NOMO-1 (cell line): ENCODE measurements at regions not wholly inside any gene's neighbourhood (a gene's known extent, or its start where the extent isn't known, plus 50 kb on each side); places are given as distances from the start of the nearest gene placed in this dataset.
A peak's percentile ranks its signal among the peaks of the same experiment; 100 is the strongest.
"Not testable (repeated sequence)": the region's sequence is repeated elsewhere in the genome, so short reads cannot be mapped to it uniquely, and the experiment has no call there.

Source experiments
- DNase-seq, 2 experiments: peaks; one replicate each; lab custom pipeline; 2025; ENCODE audit not compliant: unreplicated experiment in 2 of 2; lab: John Stamatoyannopoulos, UW

DNA sequence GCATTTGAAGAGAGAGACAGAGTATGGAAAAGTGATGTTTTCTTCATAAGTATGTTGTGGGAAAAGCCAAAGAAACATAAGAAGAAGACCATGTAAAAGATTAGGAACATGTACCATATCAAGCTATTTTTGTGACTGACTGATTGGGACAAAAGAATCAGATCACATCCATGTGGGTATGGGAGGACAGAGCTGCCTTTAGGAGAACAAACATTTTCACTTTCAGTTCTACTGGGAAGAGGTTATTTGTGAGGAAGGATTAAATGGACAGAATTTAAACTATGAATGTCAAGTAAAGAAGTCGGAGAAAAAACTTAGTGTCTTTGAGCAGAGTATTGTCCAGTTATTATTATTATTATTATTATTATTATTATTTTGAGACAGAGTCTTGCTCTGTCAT lies 124.4 kb upstream of the HCRTR2 start:
- no peak for DNase-seq

DNA sequence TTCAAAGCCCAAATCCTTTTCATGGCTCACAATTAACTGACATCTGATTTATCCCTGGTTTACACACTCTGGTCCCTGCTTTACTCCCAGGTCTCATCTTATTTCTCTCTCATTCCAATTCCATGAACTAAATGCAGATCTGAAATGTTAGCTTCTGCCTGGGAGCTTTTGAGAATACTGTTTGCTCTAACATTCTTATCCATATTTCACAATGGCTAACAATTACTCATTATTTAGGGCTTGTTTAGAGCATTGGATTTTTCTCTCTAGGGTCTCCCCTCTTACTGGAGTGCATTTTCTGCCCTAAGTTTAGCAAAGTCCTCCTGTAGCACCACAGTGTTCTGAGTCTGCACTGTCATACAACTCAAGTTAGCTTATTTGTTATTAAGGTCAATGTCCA lies 121.5 kb upstream of the HCRTR2 start:
- no peak for DNase-seq

DNA sequence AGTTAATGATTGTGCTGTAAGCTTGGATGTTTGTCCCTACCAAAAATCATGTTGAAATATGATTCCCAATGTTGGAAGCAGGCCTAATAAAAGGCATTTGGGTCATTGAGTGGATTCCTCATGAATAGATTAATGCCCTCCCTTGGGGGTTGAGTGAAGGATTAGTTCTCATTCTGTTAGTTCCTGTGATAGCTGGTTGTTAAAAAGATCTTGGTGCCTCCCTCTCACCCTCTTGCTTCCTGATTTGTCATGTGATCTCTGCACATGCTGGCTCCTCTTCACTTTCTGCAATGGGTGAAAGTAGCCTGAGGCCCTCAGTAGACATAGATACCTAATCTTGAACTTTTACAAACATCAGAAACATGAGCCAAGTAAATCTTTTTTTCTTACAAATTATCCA lies 115.6 kb upstream of the HCRTR2 start:
- no peak for DNase-seq

DNA sequence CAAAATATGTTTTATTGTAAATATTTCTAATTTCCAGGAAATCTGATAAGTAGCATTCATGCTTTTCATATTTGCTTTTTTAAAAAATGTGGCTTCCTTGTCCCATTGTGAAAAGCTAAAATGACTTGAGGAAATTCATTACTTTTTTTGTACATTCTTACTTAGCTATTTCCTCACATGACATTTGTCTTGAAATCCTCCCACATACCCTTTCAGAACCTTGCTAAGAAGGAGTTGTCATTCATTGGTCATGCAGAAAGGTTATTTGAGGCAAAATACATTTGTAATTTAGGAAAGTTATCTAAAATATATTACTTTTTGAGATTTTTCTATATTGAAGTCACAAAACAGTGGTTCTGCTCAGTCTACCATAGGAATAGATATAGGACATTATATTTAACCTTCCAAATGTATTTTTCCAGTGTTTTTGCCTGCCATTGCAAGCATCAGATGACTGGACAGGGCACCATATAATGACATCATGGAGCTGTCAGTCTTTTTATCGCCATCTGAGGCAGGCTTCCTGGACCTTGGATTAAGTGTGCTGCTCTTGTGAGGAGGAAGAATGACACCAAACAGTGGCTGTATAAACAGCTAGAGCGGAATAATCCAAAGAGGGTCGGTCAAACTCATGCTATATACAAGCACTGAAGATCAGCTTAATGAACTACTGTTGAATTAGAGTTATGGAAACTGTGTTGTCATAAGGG lies 109.4 kb upstream of the HCRTR2 start:
- DNase-seq: no peak

DNA sequence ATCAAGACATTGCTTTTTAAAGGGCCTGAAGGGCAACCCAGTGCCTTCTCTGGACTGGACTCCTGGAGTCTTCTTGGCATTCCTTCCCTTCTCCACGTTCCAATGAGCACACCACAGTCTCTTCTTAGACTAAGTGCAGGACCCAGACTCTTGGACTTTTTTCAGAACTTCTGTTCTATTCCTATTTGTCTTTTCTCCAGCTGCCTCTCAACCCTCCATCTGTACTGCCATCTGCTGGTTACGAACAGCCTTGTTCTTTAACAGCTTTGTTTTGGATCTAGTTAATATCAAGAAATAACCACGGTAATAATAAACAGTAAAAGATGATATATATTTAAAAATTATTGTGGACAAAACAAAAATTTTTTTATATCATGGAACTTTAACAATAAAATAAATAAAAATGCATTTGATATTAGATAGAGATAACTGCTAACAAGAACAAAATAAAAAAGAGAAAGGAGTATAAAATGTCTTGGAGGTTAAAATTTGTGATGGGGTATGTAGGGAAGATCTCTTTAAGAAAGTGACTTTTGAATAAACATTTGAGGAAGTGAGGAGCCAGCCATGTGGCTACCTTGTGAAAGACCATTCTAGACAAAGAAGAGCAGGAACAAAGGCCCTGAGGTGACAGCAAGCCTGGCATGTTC lies 105.1 kb upstream of the HCRTR2 start:
- peak in 1 of 2 experiments; percentile 19 for DNase-seq

DNA sequence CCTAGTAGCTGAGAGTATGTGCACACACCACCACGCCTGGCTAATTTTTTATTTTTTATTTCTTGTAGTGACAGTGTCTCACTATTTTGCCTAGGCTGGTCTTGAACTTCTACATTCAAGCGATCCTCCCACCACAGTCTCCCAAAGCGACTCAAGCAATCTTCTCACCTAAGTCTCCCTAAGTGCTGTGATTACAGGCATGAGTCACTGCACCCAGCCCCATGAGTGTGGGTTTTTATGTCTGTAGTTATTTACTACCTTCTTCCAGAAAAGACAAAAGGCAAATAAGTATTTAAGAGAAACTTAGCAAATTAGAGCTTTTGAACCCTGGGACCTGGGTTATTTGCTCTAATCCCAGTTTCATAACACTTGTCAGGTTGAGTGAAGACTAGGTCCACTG lies 92.3 kb upstream of the HCRTR2 start:
- DNase-seq: no peak

DNA sequence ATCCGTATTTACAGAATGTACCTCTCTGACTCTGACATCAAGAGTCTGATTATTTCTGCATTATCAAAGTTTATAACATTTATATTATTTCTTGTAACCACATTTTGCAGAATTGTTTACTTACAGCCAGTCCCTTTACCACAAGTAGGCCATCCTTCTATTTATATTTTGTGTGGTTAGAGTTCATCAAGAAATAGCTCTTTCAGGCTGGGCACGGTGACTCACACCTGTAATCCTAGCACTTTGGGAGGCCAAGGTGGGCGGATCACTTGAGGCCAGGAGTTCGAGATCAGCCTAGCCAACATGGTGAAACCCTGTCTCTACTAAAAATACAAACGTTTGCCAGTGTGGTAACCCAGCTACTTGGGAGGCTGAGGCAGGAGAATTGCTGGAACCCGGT lies 86.3 kb upstream of the HCRTR2 start:
- not testable (repeated sequence) for DNase-seq

DNA sequence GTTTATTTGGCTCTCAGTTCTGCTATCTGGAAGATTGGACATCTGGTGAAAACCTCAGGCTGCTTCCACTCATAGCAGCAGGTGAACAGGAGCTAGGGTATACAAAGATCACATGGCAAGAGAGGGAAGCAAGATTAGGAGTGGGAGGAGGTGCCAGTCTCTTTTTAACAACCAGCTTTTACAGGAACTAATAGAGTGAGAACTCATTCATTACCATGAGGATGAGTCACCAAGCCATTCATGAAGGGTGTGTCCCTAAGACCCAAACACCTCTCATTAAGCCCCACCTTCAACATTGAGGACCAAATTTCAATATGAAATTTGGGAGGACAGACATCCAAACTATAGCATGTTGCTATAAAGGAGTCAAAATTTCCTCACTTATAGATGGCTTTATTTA lies 85.4 kb upstream of the HCRTR2 start:
- no peak for DNase-seq

DNA sequence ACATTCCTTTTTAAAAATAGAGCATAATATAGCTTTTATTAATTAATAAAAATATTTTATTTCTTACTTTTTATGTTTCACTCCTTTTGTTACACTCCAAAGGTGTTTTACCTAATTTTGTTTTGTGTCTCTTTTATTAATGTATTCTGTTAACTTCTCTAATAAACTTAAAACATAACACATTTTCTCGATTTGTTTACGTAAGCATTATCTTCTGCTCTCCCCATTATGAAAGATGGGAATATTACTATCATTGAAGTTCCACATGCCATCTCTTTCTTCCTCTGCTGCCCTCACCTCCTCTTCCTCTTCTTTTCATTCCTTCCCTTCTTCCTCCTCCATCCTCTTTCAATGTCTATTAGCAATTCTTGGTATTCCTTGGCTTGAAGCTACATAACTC lies 85.0 kb upstream of the HCRTR2 start:
- no peak for DNase-seq

DNA sequence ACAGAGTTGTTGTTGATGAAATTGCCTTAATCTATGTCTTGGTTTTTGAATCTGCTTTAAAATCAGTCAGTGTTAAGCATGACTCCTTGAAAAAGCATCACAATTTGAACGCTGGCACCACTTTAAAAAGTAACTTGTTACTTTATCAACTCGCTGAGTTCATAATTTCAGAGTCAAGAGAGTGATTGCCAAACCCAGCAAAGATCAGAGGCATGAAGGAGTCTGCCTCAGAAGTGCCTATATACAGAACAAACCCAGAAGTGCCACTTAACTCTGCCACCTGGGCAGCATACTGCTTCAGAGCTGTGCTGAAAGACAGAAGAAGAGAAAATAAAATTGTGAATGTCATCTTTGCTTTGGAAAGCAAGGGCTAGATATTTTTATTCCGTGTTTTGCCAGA lies 73.6 kb upstream of the HCRTR2 start:
- no peak for DNase-seq

DNA sequence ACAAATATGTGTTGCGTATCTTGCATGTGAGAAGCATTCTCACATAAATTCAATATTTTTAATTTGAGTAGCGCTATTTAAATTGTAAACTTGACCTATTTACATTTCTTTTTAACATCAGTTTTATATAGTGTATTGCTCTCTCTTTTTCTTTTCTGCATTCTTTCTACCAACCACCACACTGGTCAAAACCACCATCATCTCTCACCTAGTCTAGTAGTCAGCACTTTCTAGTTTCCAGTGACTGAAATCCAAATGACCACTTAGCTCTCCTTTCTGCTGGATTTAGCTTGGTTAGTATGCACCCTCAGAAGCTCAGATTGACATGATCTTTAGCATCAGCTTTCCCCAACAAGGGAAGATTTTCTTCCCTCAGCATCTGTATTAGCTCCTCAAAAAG lies 73.2 kb upstream of the HCRTR2 start:
- DNase-seq: no peak

DNA sequence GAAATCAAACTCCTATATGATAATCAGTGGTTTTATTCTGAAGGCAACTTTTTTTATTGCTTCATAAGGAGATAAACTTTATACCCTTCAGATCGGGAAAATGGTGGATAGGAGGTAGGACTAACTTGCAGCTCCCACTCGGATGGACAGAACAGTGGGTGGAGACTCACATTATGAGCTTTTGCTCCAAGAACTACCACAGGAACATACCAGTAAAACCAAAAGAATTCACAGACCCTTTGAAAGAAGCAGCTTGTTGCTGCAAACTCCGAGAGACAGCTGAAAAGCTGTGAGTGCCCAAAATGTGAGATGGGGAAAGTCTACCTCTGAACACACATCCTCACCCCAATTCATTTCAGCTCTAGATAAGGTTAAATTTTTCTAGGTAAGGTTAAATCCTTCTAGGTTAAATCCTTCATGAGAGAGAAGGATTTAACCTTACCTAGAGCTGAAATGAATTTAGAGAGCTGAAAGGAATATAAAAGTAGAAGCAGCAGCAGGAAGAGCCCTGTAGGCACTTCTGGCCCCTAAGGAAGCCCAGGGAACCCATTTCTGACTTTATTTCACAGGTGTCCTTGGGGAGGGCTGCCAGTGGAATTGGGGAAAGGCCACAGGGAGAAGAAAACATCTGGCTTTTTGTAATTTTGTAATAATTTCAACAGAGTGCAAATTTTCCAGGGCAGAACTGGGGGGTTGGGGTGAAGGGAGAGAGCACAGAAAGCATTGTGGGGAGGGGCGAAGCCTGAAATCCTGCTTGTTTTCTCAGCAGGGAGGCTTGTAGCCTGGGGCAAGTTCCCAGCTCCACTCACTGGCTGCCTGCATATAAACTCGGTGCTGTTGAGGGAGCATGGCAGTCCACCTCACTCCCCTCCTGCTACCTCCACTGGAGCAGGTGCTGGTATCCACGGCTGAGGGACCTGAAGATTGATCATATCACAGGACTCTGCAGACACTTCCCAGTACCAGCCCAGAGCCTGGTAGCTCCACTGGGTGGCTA lies 65.9 kb upstream of the HCRTR2 start:
- no peak for DNase-seq

DNA sequence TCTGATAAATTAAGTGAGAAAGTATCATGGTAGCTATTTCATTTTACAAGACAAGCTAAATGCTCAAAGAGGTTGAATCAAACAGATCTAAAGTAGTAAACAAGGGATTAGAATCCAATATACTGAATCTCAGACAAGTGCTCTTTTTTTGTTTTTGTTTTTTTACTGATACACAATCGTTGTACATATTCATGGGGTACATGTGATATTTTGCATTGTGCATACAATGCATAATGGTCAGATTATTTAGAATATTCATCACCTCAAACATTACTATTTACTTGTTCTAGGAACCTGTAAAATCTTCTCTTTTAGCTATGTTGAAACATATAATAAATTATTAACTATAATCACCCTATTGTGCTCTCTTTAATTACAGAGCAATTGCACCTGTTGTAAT lies 57.0 kb upstream of the HCRTR2 start:
- no peak for DNase-seq

DNA sequence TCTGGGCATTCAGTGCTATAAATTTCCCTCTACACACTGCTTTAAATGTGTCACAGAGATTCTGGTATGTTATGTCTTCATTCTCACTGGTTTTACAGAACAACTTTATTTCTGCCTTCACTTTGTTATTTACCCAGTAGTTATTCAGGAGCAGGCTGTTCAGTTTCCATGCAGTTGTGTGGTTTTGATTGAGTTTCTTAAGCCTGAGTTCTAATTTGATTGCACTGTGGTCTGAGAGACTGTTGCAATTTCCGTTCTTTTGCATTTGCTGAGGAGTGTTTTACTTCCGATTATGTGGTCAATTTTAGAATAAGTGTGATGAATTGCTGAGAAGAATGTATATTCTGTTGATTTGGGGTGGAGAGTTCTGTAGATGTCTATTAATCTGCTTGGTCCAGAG lies 50.1 kb upstream of the HCRTR2 start:
- DNase-seq: peak; percentile 55 to 73
